Mucosa of descending colon (tissue), 3 donors: ENCODE measurements at regions not wholly inside any gene's neighbourhood (a gene's known extent, or its start where the extent isn't known, plus 50 kb on each side); places are given as distances from the start of the nearest gene placed in this dataset. TPM values are rescaled to one million over a fixed set of nuclear protein-coding genes. Genes with fewer than 3 reads are reported as not detected.
"Not testable (repeated sequence)": the region's sequence is repeated elsewhere in the genome, so short reads cannot be mapped to it uniquely, and the experiment has no call there.

Experiments
- ATAC-seq: fragments of 200-7000 bp; cut with Tn5 transposase; one replicate; pipeline ENCODE4 v1.9.1; 2020; ENCODE audit warnings: mild to moderate bottlenecking, moderate library complexity
- DNase-seq, 3 donors: peaks; one replicate each; pipeline ENCODE4 v3.0.0-alpha.2; 2020
- H3K36me3 ChIP-seq: fragments of 200-600 bp; one replicate; pipeline ENCODE4 v1.8.0; 2021; ENCODE audit warnings: low read depth, mild to moderate bottlenecking
- H3K4me1 ChIP-seq: fragments of 200-600 bp; one replicate; pipeline ENCODE4 v1.8.0; 2021; ENCODE audit warnings: low read depth, mild to moderate bottlenecking
- H3K4me3 ChIP-seq: fragments of 200-600 bp; one replicate; pipeline ENCODE4 v1.8.0; 2021; ENCODE audit warnings: mild to moderate bottlenecking
- H3K9me3 ChIP-seq: fragments of 200-600 bp; one replicate; pipeline ENCODE4 v1.8.0; 2021; ENCODE audit warnings: mild to moderate bottlenecking
- intact Hi-C, 2 donors: fragments of 100-400 bp; cut with DNase I in 1 of 2; cut with micrococcal nuclease in 1 of 2; formaldehyde crosslinking; loops; one replicate each; pipeline versions ENCODE4 v1.11.0 to v1.11.1; 2022; cut with DNase I, micrococcal nuclease
- microRNA-seq: library from miRNA; unstranded; fragments of <30 nt; microRNA quantifications from one replicate; pipeline ENCODE4, GENCODE V29; 2019
- donor health status: DM: no; HTN: no; CAD: no; lungs with moderate emphysema.
- donor health status: DM: no; HTN: no; CAD: no.
- donor health status: DM: no; HTN: yes; CAD: no.

DNA sequence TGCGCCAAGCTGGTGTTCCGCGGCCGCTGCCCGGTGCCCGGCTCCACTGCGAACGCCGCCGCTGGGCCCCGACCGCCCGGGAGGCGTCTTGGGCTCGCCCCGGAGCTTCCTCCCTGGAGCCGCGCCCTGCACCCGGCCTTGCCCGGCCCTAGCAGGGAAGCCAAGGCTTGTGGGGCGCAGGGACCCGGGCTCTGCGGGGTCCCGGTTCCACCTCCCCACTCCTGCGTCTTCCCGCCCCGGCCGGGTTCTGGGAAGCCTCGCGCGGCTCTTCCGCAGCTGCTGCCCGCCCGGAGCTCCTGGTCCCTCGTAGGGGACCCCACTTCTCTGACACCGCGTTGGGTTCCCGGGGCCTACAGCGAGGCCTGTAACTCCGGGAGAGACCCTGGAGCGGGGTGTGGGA is 149.8 kb downstream of the OR4F15 start:
- ATAC-seq, H3K4me3 ChIP-seq, H3K9me3 ChIP-seq, H3K4me1 ChIP-seq, H3K36me3 ChIP-seq, intact Hi-C loops, DNase-seq: not testable (repeated sequence)

GRCh38 chr15:101963687-101964086 is 151.7 kb downstream of the OR4F15 start:
- ATAC-seq, H3K4me3 ChIP-seq, intact Hi-C loops, H3K9me3 ChIP-seq, H3K4me1 ChIP-seq, DNase-seq, H3K36me3 ChIP-seq: not testable (repeated sequence)

- H3K9me3 ChIP-seq, H3K4me1 ChIP-seq, ATAC-seq, intact Hi-C loops, DNase-seq, H3K36me3 ChIP-seq, H3K4me3 ChIP-seq: not testable (repeated sequence)
These were observed 153.4 kb downstream of the OR4F15 start for GRCh38 chr15:101965353-101965752.

DNA sequence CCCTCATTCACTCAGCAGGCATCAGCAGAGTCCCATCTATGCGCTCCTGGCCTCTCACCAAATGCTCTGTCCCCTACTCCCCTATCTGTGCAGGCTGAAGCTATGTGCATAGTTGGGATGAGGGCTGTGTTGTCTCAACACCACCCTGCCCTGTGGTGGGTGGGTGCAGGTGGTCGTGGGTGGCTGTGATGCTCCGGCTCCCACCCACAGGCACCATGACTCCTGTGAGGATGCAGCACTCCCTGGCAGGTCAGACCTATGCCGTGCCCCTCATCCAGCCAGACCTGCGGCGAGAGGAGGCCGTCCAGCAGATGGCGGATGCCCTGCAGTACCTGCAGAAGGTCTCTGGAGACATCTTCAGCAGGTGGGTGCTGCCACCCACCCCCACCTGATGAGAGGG is 153.9 kb downstream of the OR4F15 start:
- H3K36me3 ChIP-seq, H3K4me1 ChIP-seq, ATAC-seq, intact Hi-C loops, H3K9me3 ChIP-seq, H3K4me3 ChIP-seq: not testable (repeated sequence)
- peak in 2 of 3 donors; percentile 21 to 55 for DNase-seq

GRCh38 chr15:101967364-101967763 is 155.4 kb downstream of the OR4F15 start:
- ATAC-seq, H3K4me1 ChIP-seq, H3K9me3 ChIP-seq, intact Hi-C loops, H3K4me3 ChIP-seq, H3K36me3 ChIP-seq: not testable (repeated sequence)
- peak in 1 of 3 donors; percentile 55 for DNase-seq

DNA sequence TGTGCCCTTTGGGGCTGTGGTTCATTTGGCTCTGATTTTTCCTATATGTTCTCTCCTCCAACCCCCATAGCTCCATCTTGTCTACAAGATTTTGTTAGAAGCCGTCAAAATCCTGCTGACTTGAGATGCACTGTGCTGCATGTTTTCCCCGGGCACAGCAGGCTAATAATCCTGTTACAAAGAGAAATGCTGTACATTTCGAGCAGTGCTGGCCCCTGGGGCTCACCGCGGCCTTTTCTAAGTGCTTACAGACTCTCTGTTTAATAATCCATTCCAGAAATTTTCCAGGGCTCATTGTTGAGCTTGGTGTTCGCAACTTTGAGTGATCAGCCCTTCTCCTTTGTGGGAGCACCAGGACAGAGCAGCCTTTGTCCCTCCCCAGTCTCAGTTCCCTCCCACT is 158.6 kb downstream of the OR4F15 start:
- H3K4me3 ChIP-seq, H3K9me3 ChIP-seq, H3K4me1 ChIP-seq, DNase-seq, ATAC-seq, intact Hi-C loops, H3K36me3 ChIP-seq: not testable (repeated sequence)

GRCh38 chr15:101977281-101977680 is 165.3 kb downstream of the OR4F15 start:
- H3K36me3 ChIP-seq, intact Hi-C loops, H3K4me3 ChIP-seq, H3K9me3 ChIP-seq, ATAC-seq, H3K4me1 ChIP-seq, DNase-seq: not testable (repeated sequence)

DNA sequence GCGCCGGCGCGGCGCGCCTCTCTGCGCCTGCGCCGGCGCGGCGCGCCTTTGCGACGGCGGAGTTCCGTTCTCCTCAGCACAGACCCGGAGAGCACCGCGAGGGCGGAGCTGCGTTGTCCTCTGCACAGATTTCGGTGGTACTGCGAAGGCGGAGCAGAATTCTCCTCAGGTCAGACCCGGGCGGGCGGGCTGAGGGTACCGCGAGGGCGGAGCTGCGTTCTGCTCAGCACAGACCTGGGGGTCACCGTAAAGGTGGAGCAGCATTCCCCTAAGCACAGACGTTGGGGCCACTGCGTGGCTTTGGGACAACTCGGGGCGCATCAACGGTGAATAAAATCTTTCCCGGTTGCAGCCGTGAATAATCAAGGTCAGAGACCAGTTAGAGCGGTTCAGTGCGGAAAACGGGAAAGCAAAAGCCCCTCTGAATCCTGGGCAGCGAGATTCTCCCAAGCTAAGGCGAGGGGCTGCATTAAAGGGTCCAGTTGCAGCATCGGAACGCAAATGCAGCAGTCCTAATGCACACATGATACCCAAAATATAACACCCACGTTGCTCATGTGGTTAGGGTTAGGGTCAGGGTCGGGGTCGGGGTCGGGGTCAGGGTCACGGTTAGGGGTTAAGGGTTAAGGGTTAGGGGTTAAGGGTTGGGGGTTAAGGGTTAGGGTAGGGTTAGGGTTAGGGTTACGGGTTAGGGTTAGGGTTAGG is 168.4 kb downstream of the OR4F15 start:
- H3K4me3 ChIP-seq, intact Hi-C loops, H3K9me3 ChIP-seq, H3K36me3 ChIP-seq, H3K4me1 ChIP-seq: not testable (repeated sequence)
- DNase-seq, result peak; percentile 19 to 60 (median 49)
- ATAC-seq, result peak; percentile 59

Small RNAs in the stretch of these regions (microRNA-seq; reads per million reads assigned to microRNA genes)
- gene MIR1302-10, result not detected
- gene MIR6859-3, result not detected
